ENCODE measurements at regions not wholly inside any gene's neighbourhood (a gene's known extent, or its start where the extent isn't known, plus 50 kb on each side); places are given as distances from the start of the nearest gene placed in this dataset.

DNA sequence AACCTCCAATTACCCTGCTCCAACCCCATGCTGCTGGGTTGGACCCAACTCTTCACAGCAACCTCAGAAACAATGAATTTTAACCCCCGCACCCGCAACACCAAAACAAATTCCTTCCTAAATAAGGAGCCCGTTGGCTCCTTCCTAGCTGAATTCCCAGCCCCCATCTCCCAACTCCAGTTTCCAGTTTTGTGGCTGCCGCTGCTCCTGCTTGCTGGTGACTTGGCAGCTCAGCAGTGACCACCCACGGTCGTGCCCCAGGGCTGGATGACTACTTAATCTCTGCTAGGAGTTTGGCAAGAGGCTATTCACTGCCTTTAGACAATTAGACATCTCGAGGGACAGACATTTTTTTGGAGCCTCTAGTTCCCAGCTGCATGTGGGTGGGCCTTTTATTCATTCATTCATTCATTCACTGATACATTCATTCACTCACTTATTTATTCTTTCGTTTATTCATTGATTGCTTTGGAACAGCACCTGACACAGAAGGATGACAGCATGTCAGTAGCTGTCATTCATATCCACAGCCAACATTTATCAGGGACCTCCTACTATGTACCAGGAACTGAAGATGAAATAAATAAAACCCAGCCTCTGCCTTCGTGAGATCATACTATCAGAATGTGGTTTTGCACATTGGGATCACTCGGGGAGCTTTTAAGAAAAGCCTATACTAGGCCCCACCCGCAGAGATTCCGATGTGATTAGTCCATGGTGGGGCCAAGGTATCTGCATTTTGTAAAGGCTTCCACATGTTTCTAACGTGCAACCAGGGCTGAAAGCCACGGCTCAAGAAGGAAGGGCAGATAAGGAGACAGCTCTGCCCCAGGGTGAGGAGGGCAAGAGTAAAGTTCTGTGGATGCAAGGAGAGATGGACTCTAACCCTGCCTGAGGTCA is 256.5 kb downstream of the SHQ1 start:
- no peak for DNase-seq

GRCh38 chr3:72590732-72591221 is 257.5 kb downstream of the SHQ1 start:
- DNase-seq = no peak

DNA sequence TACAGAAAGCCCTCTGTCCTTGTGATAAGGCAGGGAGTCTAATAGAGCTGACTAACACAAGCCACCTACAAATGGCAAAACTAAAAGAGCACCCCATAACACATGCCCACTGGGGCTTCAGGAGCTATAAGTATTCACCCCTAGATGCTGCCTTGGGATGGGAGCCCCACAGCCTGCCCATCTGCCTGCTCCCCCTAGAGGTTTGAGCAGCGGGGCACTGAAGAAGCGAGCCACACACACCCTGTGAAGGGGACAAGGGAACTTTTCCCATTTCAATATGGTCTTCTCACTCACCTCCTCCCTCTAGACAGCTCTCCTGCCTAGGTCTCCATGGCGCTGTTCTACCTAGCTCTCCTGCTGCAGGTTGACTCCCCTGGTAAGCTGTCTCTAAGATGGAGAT is 261.0 kb downstream of the SHQ1 start:
- no peak for DNase-seq

- no peak for DNase-seq
Measured at GRCh38 chr3:72586694-72587093, 261.6 kb downstream of the SHQ1 start.

- DNase-seq = no peak
Measured at GRCh38 chr3:72585966-72586365, 262.3 kb downstream of the SHQ1 start.

GRCh38 chr3:72584262-72584661 is 264.0 kb downstream of the SHQ1 start:
- no peak for DNase-seq

- DNase-seq = no peak
Measured at GRCh38 chr3:72582963-72583362, 265.3 kb downstream of the SHQ1 start.

- no peak for DNase-seq
Measured at GRCh38 chr3:72582211-72582878, 265.9 kb downstream of the SHQ1 start.

DNA sequence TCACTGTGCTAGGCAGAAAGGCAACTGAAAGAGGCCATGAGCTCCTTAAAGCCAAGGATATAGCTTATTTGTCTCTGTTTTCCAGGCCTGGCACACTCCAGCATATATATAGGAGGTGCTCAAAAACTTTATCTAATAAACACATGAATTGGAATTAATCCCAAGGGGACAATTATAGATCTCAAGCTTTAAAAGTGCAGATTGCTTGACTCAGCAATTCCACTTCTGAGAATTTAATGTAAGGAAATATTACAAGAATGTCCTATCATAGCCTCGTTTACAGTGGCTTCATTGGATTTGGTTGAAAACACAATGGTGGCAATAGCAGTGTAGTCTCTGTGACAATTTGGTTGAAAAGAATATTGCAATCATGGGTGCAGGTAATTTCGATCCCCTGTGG is 267.3 kb downstream of the SHQ1 start:
- no peak for DNase-seq

- DNase-seq = no peak
Measured at GRCh38 chr3:72580246-72580756, 267.9 kb downstream of the SHQ1 start.

- DNase-seq = no peak
Measured at GRCh38 chr3:72579581-72580245, 268.5 kb downstream of the SHQ1 start.

DNA sequence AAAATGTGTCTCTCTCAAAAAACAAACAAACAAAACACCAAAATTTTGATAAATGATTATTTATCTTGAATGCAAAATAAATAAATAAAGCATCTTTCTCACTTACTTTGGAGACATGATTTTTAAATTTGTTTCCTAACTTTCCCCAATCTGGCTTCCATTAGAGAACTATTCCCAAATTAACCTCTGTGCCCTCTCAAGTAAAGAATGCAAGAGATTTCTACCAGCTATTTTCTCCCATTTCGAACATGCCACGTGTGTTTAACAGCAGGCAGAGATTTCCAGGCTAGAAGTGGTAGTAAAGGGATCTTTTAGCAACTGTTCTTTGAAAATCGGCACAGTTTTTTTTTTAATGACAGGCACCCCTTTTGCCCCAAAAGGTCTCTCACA is 269.1 kb downstream of the SHQ1 start:
- no peak for DNase-seq

GRCh38 chr3:72577190-72577589 is 271.1 kb downstream of the SHQ1 start:
- no peak for DNase-seq

- DNase-seq = no peak
Measured at GRCh38 chr3:72576563-72576962, 271.7 kb downstream of the SHQ1 start.

DNA sequence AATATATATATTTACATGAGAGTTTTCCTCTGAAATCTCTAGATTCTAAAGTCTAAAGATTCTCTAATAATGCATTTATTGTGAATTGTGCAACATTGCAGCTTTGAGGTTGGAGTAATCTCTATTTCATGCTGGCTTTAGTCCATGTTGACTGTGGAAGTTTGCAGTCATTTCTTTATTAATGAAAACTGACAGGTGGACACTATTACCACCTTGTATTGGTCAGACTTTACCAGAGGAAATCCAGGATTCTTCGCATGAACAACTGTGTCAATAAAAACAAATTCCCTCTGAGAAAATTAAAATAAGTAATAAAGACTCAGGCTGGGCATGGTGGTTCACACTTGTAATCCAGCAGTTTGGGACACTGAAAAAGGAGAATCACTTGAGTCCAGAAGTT is 274.1 kb downstream of the SHQ1 start:
- no peak for DNase-seq

- DNase-seq = no peak
Measured at GRCh38 chr3:72573051-72573450, 275.2 kb downstream of the SHQ1 start.

- no peak for DNase-seq
Measured at GRCh38 chr3:72572489-72573007, 275.7 kb downstream of the SHQ1 start.

DNA sequence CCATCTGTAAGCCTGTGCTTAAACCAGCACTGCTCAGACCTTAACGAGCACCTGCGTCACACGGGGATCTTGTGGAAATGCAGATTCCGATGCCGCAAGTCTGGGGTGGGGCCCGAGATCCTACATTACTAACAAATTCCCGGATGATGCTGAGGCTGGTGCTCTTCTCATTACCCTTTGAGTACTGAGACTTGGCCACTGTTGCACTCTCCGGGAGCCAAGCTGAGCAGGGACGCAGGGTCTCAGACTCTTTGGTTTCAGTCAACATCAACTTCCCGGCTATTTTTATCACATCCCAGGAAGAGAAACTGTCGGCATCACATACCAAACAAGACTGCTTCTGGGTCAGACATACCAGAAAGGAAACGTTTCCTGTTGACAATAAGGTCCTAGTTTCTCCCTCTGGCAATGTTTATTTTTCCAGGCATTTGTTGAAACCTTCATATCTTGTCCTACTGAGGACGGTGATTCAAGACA is 276.6 kb downstream of the SHQ1 start:
- DNase-seq = no peak

GRCh38 chr3:72571052-72571451 is 277.2 kb downstream of the SHQ1 start:
- no peak for DNase-seq

DNA sequence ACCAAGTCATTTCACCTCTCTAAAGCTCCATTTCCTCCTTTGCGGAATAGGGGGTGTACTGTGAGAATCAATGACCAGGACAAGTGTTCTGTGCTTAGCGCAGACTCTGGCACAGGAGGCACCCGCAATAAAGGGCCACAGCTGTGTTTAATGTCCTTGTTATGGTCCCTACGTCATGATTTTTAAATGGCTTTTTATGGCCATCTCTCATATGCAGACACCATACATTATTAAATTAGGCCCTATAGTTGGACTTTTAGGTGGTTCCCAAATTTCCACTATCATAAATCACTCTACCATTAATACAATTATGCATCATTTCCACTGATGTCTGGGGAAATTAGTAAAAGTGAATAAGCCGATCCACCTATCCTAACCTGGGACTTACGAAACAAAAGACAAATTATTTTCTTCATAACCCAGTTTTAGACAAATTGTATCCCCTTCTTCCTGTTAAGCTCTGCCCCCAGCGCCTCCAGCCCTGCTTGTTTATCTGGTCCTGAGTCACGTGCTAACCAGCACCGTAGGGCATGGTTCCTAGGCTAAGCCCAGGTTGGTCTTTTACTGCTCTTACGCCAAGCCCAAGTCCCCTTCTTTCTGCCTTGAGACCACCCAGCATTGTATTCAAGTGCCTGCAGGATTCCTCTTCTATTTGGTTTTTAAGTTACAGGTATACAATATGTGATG is 278.3 kb downstream of the SHQ1 start:
- no peak for DNase-seq

DNA sequence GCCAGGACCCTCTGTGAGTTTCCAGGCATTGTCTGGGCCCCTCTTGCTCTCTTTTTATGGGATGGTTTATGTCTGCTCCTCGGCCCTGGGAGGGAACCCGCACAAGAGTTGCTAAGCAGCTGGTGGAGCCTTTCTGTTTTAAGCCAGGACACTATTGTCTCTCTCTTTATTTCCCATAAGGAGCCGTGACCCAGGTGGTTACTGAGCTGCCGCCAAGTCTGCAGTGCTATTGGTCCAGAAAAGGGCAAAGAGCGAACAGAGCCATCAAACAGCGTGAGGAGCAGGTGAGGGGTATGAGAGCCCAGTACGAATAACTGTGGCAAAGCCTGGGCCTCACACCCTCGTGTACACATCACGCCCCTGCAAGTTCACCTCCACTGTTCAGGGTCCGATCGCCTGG is 280.2 kb downstream of the SHQ1 start:
- no peak for DNase-seq

GRCh38 chr3:72567474-72567873 is 280.8 kb downstream of the SHQ1 start:
- no peak for DNase-seq

- no peak for DNase-seq
Measured at GRCh38 chr3:72565593-72565992, 282.7 kb downstream of the SHQ1 start.
